ENCODE measurements at regions not wholly inside any gene's neighbourhood (a gene's known extent, or its start where the extent isn't known, plus 50 kb on each side); places are given as distances from the start of the nearest gene placed in this dataset.

DNA sequence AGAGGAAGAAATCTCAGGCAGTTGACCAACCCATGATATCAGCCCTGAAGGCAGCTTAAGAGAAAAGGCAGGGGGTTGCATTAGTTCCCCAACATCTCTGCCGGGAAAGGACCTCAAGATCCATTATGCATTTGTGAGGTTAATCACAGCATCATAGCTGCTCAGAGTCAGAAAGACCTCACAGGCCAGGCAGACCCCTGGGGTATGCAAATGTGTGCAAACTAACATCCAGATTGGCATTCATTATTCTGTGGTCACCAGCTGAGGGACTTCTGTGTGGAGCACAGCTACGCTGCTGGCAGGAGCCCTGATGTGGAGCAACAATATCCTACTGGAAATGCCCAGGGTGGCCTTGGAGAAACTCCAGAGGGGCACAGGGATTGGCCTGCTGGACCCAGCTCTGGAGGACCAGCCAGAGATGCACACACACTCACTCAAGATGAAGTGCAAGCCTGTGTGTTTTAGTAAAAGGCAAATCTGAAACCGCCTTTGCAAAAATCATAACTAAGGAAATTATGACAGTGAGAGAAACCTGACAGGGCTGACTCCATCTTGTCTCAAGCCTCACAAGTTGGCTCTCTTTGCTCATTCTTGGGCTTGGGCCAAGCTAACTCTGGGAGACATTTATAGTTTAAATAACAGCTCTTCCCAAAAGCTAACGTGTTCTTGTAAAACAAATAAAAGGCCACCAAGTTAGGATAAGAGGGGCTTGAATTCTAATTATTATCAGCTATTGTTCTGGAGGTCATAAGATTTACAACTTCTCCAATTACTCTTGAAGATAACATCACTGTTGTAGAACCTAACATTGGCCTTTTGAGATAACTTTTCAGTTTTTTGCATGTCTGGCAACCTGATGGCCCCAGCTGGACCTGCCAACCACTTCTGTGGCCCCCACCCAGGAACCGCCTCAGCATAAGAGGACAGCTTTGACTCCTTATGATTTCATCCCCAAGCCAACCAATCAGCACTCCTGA lies 257.1 kb downstream of the UACA start:
- H3K4me3 ChIP-seq, result no peak overlapping the region
- H3K27ac ChIP-seq, result no peak overlapping the region
- TF ChIP-seq, protein P1, sequence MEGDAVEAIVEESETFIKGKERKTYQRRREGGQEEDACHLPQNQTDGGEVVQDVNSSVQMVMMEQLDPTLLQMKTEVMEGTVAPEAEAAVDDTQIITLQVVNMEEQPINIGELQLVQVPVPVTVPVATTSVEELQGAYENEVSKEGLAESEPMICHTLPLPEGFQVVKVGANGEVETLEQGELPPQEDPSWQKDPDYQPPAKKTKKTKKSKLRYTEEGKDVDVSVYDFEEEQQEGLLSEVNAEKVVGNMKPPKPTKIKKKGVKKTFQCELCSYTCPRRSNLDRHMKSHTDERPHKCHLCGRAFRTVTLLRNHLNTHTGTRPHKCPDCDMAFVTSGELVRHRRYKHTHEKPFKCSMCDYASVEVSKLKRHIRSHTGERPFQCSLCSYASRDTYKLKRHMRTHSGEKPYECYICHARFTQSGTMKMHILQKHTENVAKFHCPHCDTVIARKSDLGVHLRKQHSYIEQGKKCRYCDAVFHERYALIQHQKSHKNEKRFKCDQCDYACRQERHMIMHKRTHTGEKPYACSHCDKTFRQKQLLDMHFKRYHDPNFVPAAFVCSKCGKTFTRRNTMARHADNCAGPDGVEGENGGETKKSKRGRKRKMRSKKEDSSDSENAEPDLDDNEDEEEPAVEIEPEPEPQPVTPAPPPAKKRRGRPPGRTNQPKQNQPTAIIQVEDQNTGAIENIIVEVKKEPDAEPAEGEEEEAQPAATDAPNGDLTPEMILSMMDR (IDR thresholded peaks at IDR 0.05), result no peak
- DNase-seq (ENCODE audit: low spot score), result no peak

DNA sequence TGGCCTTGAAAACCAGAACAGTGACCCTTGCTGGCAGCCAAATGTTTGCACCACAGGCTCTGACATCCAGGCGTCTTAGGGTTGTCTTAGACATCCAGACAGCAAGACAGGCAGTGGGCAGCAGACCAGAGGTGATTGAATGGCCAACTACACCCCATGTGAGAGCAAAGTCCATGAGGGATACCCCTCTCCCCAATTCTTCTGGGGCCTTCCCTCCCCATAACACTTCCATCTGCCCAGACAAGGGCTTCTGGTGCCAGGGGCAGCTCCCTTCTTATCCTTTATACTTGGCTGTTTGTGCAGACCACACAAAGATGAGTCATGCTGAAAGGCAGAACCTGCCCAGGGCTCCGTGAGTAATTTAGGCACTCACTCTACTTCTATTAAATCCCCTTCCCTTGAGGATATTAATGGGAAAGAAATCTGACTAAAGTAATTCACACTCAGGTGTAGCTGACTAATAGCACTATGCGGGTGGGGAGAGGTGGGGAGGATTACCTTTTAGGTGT lies 257.9 kb downstream of the UACA start:
- TF ChIP-seq, protein P1 (IDR thresholded peaks at IDR 0.05), result no peak
- Histone ChIP-seq H3K27ac (no peak overlapping the region), H3K4me3 (no peak overlapping the region)
- no peak for DNase-seq (ENCODE audit: low spot score)

DNA sequence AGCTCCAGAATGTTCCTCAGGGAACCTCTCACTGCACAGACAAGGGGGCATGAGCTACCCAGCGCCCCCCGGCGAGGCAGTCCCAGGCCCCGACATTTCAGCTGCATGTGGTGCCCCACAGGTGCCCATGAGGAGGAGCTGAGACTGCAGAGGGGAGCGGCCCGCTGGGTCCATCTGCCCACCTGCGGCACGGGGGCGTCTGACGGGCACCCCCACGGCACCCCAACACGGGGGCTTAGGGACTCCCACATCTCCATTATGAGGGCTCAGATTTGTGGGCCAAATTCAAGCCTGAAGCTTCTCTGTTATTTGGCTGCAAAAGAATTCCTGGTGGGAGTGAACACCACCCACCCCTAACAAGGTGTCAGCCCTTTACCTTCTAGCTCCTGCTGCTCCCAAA lies 258.4 kb downstream of the UACA start:
- Histone ChIP-seq H3K4me3 (no peak overlapping the region), H3K27ac (no peak overlapping the region)
- DNase-seq (ENCODE audit: low spot score), result no peak
- TF ChIP-seq, protein P1 (IDR thresholded peaks at IDR 0.05), result no peak

DNA sequence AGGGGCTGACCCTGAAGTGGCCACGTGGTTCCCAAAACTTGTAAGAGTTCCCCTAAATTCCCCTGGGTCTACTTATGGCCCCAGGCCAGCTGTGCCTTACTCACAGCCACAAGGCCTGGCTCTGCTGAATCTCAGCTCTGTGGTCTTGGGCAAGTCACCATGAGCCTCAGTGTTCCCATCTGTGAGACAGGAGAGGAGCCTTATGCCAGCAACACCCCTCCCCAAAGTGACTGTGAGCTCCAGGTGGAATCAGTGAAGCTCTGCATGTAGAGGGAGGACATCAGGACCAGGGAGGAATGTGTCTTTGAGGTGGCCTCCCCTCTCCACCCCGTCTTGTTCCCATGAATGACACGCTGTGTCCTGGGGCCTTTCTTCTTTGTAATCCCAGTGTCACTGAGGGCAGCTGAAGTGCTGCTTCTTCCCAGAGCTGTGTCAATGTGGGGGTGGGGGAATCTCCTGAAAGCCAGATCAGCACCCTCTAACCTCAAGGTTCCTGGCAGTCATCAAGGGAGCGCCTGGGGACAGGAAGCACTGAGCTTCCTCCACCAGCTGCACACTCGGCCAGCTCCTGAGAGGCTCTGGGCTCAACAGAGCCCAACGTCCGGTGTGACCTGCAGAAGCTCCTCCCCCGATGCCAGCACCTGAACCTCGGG lies 258.9 kb downstream of the UACA start:
- peak overlapping the region in 1 of 2 donors; percentile 53 for H3K27ac ChIP-seq
- TF ChIP-seq, protein P1 (IDR thresholded peaks at IDR 0.05), result no peak
- DNase-seq (ENCODE audit: low spot score), result no peak

DNA sequence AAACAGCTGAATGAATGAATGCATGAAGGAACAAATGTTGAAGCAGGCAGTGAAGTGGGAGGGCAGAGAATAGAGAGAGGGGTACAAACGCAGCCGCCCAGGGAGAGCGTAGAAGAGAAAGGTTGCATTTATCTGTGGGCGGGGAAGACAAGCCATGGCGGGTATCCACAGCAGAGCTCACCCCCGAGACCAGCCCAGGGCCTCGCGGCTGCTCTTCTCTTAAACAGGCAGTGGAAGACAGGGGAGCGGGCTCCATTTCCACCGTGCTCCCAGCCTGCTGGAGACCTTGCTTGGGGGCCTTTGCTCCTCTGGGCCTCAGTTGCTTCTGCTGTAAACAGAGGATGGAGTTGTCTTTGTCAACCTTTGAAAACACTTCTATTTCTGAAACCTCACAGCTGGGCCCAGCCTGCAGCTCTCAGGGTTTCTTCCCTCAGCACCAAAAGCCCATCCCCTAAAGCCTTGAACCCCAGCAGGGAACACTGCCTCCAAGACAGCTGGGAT lies 259.5 kb downstream of the UACA start:
- TF ChIP-seq, protein P1 (IDR thresholded peaks at IDR 0.05), result no peak
- Histone ChIP-seq H3K27ac (no peak overlapping the region), H3K4me3 (no peak overlapping the region)
- DNase-seq (ENCODE audit: low spot score), result no peak

More for the DNA sequence above, 258.9 kb downstream of the UACA start:
- H3K4me3 ChIP-seq, result no peak overlapping the region

DNA sequence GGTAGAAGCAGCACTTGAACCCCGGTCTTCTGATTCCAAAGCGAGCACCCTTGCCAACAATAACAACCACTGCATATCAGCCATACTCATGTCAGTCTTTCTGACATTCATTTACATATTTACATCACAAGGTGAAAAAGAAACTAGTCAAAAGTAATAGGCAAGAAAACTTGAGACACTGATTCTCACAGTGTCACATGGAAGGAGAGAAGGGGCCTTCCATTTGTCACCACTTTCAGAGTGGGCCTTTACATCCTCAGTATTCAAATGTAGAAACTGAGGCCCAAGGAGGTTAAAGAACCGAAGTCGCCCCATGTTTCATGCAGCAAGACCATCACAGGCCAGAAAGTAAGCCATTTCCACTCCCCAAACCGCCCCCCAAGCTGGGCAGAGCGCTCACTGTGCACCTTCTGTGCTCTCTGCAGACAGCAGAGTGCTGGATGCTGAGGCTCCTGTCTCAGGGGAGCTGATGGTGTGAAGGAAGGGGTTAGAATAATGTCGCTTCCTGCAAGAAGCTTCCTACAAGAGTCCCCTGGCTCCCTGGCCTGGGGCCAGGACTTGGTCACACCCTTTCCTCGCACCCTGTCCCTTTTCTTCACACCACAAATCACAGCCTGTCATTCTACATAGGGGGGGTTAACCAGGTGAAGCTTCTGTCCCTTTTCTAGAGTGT lies 260.1 kb downstream of the UACA start:
- TF ChIP-seq, protein P1 (IDR thresholded peaks at IDR 0.05), result no peak
- Histone ChIP-seq H3K4me3 (no peak overlapping the region), H3K27ac (no peak overlapping the region)
- DNase-seq (ENCODE audit: low spot score), result no peak

All from coronary artery (tissue), 2 donors.